Lung (tissue), 11 donors: ENCODE measurements at regions not wholly inside any gene's neighbourhood (a gene's known extent, or its start where the extent isn't known, plus 50 kb on each side); places are given as distances from the start of the nearest gene placed in this dataset.

ENCODE experiments used
- ATAC-seq: fragments of 200-7000 bp; cut with Tn5 transposase; one replicate; pipeline ENCODE4 v1.9.1; 2020; ENCODE audit warnings: moderate number of reproducible peaks; ENCODE audit not compliant: insufficient read depth, low FRiP score
- DNase-seq, 3 donors: peaks; one replicate each; pipeline ENCODE4 v3.0.0-alpha.2; 2013 to 2017
- H3K27ac ChIP-seq, 2 donors: one replicate each; pipeline ENCODE4 v1.5.1; 2013; ENCODE audit warnings: mild to moderate bottlenecking in 2 of 2, moderate library complexity in 2 of 2, control low read depth in 1 of 2, inconsistent platforms in 1 of 2, low read depth in 1 of 2, low read length in 1 of 2
- H3K27me3 ChIP-seq, 3 donors: one replicate each; pipeline ENCODE4 v1.5.1; 2013; ENCODE audit warnings: low read length in 2 of 3; ENCODE audit not compliant: control insufficient read depth in 3 of 3, insufficient read depth in 3 of 3
- H3K36me3 ChIP-seq, 4 donors: one replicate each; pipeline ENCODE4 v1.5.1; 2013; ENCODE audit warnings: low read length in 4 of 4, mild to moderate bottlenecking in 1 of 4, moderate library complexity in 1 of 4; ENCODE audit not compliant: control insufficient read depth in 4 of 4, insufficient read depth in 4 of 4
- H3K4me1 ChIP-seq, 5 donors: one replicate each; pipeline ENCODE4 v1.5.1; 2013; ENCODE audit warnings: low read length in 5 of 5, mild to moderate bottlenecking in 2 of 5, moderate library complexity in 1 of 5; ENCODE audit not compliant: control insufficient read depth in 5 of 5, insufficient read depth in 5 of 5
- H3K4me3 ChIP-seq: one replicate; pipeline ENCODE4 v1.5.1; 2013; ENCODE audit warnings: mild to moderate bottlenecking, control low read depth, moderate library complexity
- H3K9ac ChIP-seq, 2 donors: one replicate each; pipeline ENCODE4 v1.5.1; 2013; ENCODE audit warnings: low read length in 2 of 2, control low read depth in 1 of 2; ENCODE audit not compliant: insufficient read depth in 1 of 2
- H3K9me3 ChIP-seq, 4 donors: one replicate each; pipeline ENCODE4 v1.5.1; 2013; ENCODE audit warnings: low read length in 3 of 4, mild to moderate bottlenecking in 1 of 4, moderate library complexity in 1 of 4; ENCODE audit not compliant: control insufficient read depth in 4 of 4, insufficient read depth in 3 of 4
- CTCF ChIP-seq: IDR thresholded peaks from 2 replicates; pipeline ENCODE4 v1.5.1; 2012; ENCODE audit warnings: mild to moderate bottlenecking; ENCODE audit errors: control extremely low read depth, extremely low read depth
- WGBS, 2 donors: extraction: QIAGEN DNeasy Blood & Tissue Kit; methylation state at CpG; one replicate each; pipeline ENCODE4 v1.1.7; 2013; 5-methylcytosine and 5-hydroxymethylcytosine counted together
- donor health status: control.
- donor health status: control.
- donor health status: Bipolar disorder and iron deficiency.
- donor health status: healthy.
- donor health status: DM: yes; HTN: yes; CAD: no.

DNA sequence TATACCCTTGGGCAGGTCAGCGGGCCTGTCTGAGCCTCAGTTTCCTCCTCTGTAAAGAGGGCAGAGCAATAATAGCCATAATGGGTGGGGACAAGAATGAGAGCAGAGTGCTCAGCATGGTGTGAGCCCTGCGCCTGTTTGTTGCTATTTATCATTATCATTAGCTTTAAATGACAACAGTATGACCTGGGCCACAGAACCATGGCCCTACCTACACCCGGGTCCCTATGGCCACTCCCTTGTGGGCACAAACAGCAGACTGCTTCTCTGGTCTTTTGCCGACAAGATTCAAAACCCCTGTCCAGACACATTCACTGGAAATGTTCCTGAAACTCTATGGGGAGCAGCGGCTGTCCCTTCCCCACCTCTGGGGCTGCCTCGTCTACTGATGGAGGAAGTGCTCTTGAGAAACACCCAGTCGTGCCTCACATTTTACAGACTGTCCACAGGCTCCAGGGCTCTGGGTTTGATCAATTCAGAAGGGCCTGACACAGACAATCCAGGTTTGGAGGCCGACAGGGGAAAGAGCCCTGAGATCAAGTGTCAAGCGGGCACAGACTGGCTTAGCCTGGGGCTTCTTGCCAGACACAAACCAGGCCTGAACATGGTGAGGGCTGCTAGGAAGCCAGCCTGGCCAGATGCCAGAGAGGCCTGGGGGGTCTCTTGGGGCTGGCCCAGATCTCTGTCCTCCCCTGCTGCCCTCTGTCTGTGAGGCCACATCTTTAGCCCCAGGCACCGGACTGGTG, 112.5 kb upstream of the CD82 start:
- ATAC-seq (no peak), DNase-seq (no peak)
- H3K4me1 ChIP-seq: peaks cover 0 to 3% (median 0%) of the 10 kb centered on the region in 5 donors
- no peak overlapping the region for H3K4me3 ChIP-seq
- no peak overlapping the region for H3K27ac ChIP-seq
- TF ChIP-seq CTCF: no peak
- no peak overlapping the region for H3K9ac ChIP-seq
- H3K36me3 ChIP-seq: no peaks in the 10 kb centered on the region
- H3K27me3 ChIP-seq: no peaks in the 10 kb centered on the region
- H3K9me3 ChIP-seq: no peaks in the 10 kb centered on the region
- 75 to 79% methylated on average over 10 of the region's 10 CpGs for WGBS, 2 donors

- 95 to 96% methylated on average over 5 of the region's 5 CpGs for WGBS, 2 donors
- Histone ChIP-seq H3K27ac (no peak overlapping the region), H3K9ac (no peak overlapping the region), H3K4me1 (peaks cover 0 to 3% (median 0%) of the 10 kb centered on the region in 5 donors), H3K9me3 (no peaks in the 10 kb centered on the region), H3K36me3 (no peaks in the 10 kb centered on the region), H3K27me3 (no peaks in the 10 kb centered on the region), H3K4me3 (no peak overlapping the region)
- ATAC-seq (no peak), DNase-seq (peak in 2 of 3 donors; percentile 15 to 38)
- no peak for TF ChIP-seq CTCF
Measured at GRCh38 chr11:44453871-44454270, 111.6 kb upstream of the CD82 start.

DNA sequence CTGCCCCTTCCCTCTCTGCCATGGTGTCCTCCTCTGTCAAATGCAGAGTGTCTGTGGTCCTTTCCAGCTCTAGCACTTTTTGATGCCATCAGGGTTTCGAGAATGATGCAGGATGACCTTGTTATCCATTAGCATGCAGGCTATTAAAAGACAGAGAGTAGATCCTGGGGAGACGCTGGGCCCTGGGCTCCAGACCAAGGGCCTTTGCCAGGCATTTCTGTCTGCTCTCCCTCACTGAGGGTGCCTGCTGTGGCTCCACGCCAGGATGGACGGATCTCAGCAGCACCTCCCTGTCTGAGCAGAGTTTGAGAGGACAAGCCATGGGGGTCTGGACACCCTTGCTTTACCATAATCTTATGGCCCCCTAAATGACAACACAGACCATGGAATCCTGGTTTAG, 110.8 kb upstream of the CD82 start:
- H3K36me3 ChIP-seq: no peaks in the 10 kb centered on the region
- H3K9me3 ChIP-seq: no peaks in the 10 kb centered on the region
- DNase-seq: no peak
- H3K27me3 ChIP-seq: no peaks in the 10 kb centered on the region
- H3K9ac ChIP-seq: no peak overlapping the region
- H3K27ac ChIP-seq: no peak overlapping the region
- ATAC-seq: no peak
- H3K4me3 ChIP-seq: no peak overlapping the region
- H3K4me1 ChIP-seq: peaks cover 0 to 3% (median 0%) of the 10 kb centered on the region in 5 donors
- no peak for TF ChIP-seq CTCF
- 71 to 92% methylated on average over 4 of the region's 4 CpGs for WGBS, 2 donors
